ENCODE measurements at regions not wholly inside any gene's neighbourhood (a gene's known extent, or its start where the extent isn't known, plus 50 kb on each side); places are given as distances from the start of the nearest gene placed in this dataset.

- intact Hi-C loops (cut with micrococcal nuclease), result no loop called here
- Histone ChIP-seq H3K4me2 (ENCODE audit: low read length) (no peak overlapping the region), H3K4me3 (replicated peaks in 1 of 2; ENCODE audit: low read depth in 1 of 2, low read length in 2 of 2) (no peak overlapping the region), H3K27ac (ENCODE audit: low read depth, low read length) (no peak overlapping the region), H3K9ac (ENCODE audit: low read length) (no peak overlapping the region), H3K27me3 (ENCODE audit: insufficient read depth, low read length) (no peaks in the 10 kb centered on the region), H3K4me1 (ENCODE audit: control insufficient read depth in 1 of 2, insufficient read depth in 2 of 2, low read length in 2 of 2) (no peaks in the 10 kb centered on the region), H3K9me3 (ENCODE audit: control insufficient read depth in 1 of 2, insufficient read depth in 1 of 2, low read depth in 1 of 2, low read length in 2 of 2) (peaks cover 10 to 11% of the 10 kb centered on the region in 2 experiments; a peak in 3 of 4 replicates), H4K20me1 (ENCODE audit: insufficient read depth) (no peaks in the 10 kb centered on the region), H3K36me3 (ENCODE audit: control insufficient read depth in 1 of 2, insufficient read depth in 2 of 2, low read length in 2 of 2) (no peaks in the 10 kb centered on the region), H2AFZ (ENCODE audit: low read depth, low read length, poor library complexity, severe bottlenecking) (no peak overlapping the region), H3K79me2 (ENCODE audit: insufficient read depth, low read length) (no peaks in the 10 kb centered on the region), H3K9me2 (ENCODE audit: insufficient read depth) (no peaks in the 10 kb centered on the region)
- no peak for ATAC-seq
- no peak for DNase-seq (ENCODE audit: low read depth, low spot score)
- ChIA-PET RAD21 (ENCODE audit: low non-redundant PET in 1 of 2, low total read pairs in 2 of 2, uncharacterized antibody in 2 of 2, unreplicated experiment in 2 of 2) (no interaction called here), POLR2A (no interaction called here), CTCF (no interaction called here)
- no peak for TF ChIP-seq TCF7L2 (IDR thresholded peaks at IDR 0.05; ENCODE audit: borderline replicate concordance, extremely low read depth, insufficient read depth, insufficient read length)
- no TSS peak for BruUV-seq (replicated peaks)
These were observed 835.4 kb downstream of the SEMA5A start for GRCh38 chr5:8710426-8710930.

GRCh38 chr5:8714198-8714597, 831.7 kb downstream of the SEMA5A start:
- Histone ChIP-seq H3K79me2 (ENCODE audit: insufficient read depth, low read length) (no peaks in the 10 kb centered on the region), H3K9ac (ENCODE audit: low read length) (no peak overlapping the region), H3K27me3 (ENCODE audit: insufficient read depth, low read length) (no peaks in the 10 kb centered on the region), H4K20me1 (ENCODE audit: insufficient read depth) (no peaks in the 10 kb centered on the region), H3K4me2 (ENCODE audit: low read length) (no peak overlapping the region), H3K4me3 (replicated peaks in 1 of 2; ENCODE audit: low read depth in 1 of 2, low read length in 2 of 2) (no peak overlapping the region), H3K36me3 (ENCODE audit: control insufficient read depth in 1 of 2, insufficient read depth in 2 of 2, low read length in 2 of 2) (no peaks in the 10 kb centered on the region), H3K27ac (ENCODE audit: low read depth, low read length) (no peak overlapping the region), H3K9me3 (ENCODE audit: control insufficient read depth in 1 of 2, insufficient read depth in 1 of 2, low read depth in 1 of 2, low read length in 2 of 2) (peaks cover 12 to 20% of the 10 kb centered on the region in 2 experiments; a peak in 3 of 4 replicates), H3K4me1 (ENCODE audit: control insufficient read depth in 1 of 2, insufficient read depth in 2 of 2, low read length in 2 of 2) (no peaks in the 10 kb centered on the region), H3K9me2 (ENCODE audit: insufficient read depth) (no peaks in the 10 kb centered on the region), H2AFZ (ENCODE audit: low read depth, low read length, poor library complexity, severe bottlenecking) (no peak overlapping the region)
- RAD21 ChIA-PET (ENCODE audit: low non-redundant PET in 1 of 2, low total read pairs in 2 of 2, uncharacterized antibody in 2 of 2, unreplicated experiment in 2 of 2), result no interaction called here
- ATAC-seq (no peak), DNase-seq (ENCODE audit: low read depth, low spot score) (no peak)
- POLR2A ChIA-PET, result no interaction called here
- CTCF ChIA-PET, result no interaction called here
- no TSS peak for BruUV-seq (replicated peaks)
- intact Hi-C loops (cut with micrococcal nuclease), result no loop called here
- TF ChIP-seq TCF7L2 (IDR thresholded peaks at IDR 0.05; ENCODE audit: borderline replicate concordance, extremely low read depth, insufficient read depth, insufficient read length), result no peak
- TF ChIP-seq CEBPB (IDR thresholded peaks at IDR 0.05; ENCODE audit: low read depth), result no peak
- no peak for TF ChIP-seq ZFX (IDR thresholded peaks at IDR 0.05)
- no peak for TF ChIP-seq MAX (IDR thresholded peaks at IDR 0.05)
- TF ChIP-seq RAD21 (IDR thresholded peaks at IDR 0.05; ENCODE audit: low read depth), result no peak
- TF ChIP-seq JUND (IDR thresholded peaks at IDR 0.05), result no peak
- TF ChIP-seq ZNF274 (IDR thresholded peaks at IDR 0.05; ENCODE audit: low read depth, low read length), result no peak
- TF ChIP-seq SP1 (IDR thresholded peaks at IDR 0.05; ENCODE audit: low read depth), result no peak
